Vagina (tissue), 2 donors: ENCODE measurements at regions not wholly inside any gene's neighbourhood (a gene's known extent, or its start where the extent isn't known, plus 50 kb on each side); places are given as distances from the start of the nearest gene placed in this dataset.

Experiments used
- CTCF ChIP-seq, 3 experiments: fragments of 450-650 bp in 2 of 3; fragments of 200-600 bp in 1 of 3; sonication (generic) in 1 of 3; IDR thresholded peaks; one replicate each; pipeline ENCODE4 v1.5.1; 2017 to 2019; ENCODE audit warnings: antibody characterized with exemption in 3 of 3, mild to moderate bottlenecking in 2 of 3, moderate library complexity in 2 of 3
- POLR2A ChIP-seq, 2 donors: fragments of 450-650 bp; IDR thresholded peaks; one replicate each; pipeline ENCODE4 v1.6.1; 2017; ENCODE audit warnings: antibody characterized with exemption in 2 of 2, mild to moderate bottlenecking in 2 of 2, moderate library complexity in 2 of 2

- TF ChIP-seq POLR2A (IDR thresholded peaks at IDR 0.05) (no peak), CTCF (IDR thresholded peaks at IDR 0.05) (no peak)
Observed at GRCh38 chr3:165653130-165653778, 184.0 kb downstream of the BCHE start.
